ENCODE measurements at regions not wholly inside any gene's neighbourhood (a gene's known extent, or its start where the extent isn't known, plus 50 kb on each side); places are given as distances from the start of the nearest gene placed in this dataset.

- Histone ChIP-seq H3K9me2 (replicated peaks; ENCODE audit: insufficient read depth, low read length) (no peaks in the 10 kb centered on the region), H3K27me3 (replicated peaks; ENCODE audit: insufficient read depth, low read length) (no peaks in the 10 kb centered on the region), H3K79me2 (ENCODE audit: low read length) (no peaks in the 10 kb centered on the region), H3K27ac (ENCODE audit: low read length) (no peak overlapping the region), H2AFZ (ENCODE audit: low read length) (no peak overlapping the region), H3K9me3 (replicated peaks; ENCODE audit: insufficient read depth, low read length) (no peaks in the 10 kb centered on the region), H3K4me1 (ENCODE audit: low read length) (no peaks in the 10 kb centered on the region), H3K36me3 (replicated peaks; ENCODE audit: insufficient read depth, low read length) (no peaks in the 10 kb centered on the region), H3K9ac (ENCODE audit: low read length) (no peak overlapping the region), H4K20me1 (ENCODE audit: insufficient read depth, low read length) (no peaks in the 10 kb centered on the region), H3K4me2 (ENCODE audit: low read depth, low read length) (no peak overlapping the region), H3K4me3 (ENCODE audit: low read length) (no peak overlapping the region), H3F3A (ENCODE audit: insufficient read depth, low read length) (no peaks in the 10 kb centered on the region)
- TF ChIP-seq, protein P1, sequence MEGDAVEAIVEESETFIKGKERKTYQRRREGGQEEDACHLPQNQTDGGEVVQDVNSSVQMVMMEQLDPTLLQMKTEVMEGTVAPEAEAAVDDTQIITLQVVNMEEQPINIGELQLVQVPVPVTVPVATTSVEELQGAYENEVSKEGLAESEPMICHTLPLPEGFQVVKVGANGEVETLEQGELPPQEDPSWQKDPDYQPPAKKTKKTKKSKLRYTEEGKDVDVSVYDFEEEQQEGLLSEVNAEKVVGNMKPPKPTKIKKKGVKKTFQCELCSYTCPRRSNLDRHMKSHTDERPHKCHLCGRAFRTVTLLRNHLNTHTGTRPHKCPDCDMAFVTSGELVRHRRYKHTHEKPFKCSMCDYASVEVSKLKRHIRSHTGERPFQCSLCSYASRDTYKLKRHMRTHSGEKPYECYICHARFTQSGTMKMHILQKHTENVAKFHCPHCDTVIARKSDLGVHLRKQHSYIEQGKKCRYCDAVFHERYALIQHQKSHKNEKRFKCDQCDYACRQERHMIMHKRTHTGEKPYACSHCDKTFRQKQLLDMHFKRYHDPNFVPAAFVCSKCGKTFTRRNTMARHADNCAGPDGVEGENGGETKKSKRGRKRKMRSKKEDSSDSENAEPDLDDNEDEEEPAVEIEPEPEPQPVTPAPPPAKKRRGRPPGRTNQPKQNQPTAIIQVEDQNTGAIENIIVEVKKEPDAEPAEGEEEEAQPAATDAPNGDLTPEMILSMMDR (IDR thresholded peaks at IDR 0.05; ENCODE audit: low read length), result no peak
- TF ChIP-seq EZH2phosphoT487 (IDR thresholded peaks at IDR 0.05; ENCODE audit: low read length) (no peak), EZH2 (optimal IDR thresholded peaks at IDR 0.05; ENCODE audit: low read depth, low read length) (no peak)
- DNase-seq, result no peak
Observed at GRCh38 chr17:13953841-13954240, 115.5 kb upstream of the COX10 start.

GRCh38 chr17:13957636-13958035, 111.7 kb upstream of the COX10 start:
- H4K20me1 ChIP-seq (ENCODE audit: insufficient read depth, low read length), result no peaks in the 10 kb centered on the region
- no peaks in the 10 kb centered on the region for H3F3A ChIP-seq (ENCODE audit: insufficient read depth, low read length)
- H3K27me3 ChIP-seq (replicated peaks; ENCODE audit: insufficient read depth, low read length), result no peaks in the 10 kb centered on the region
- no peak for DNase-seq
- H3K9me3 ChIP-seq (replicated peaks; ENCODE audit: insufficient read depth, low read length), result no peaks in the 10 kb centered on the region
- no peaks in the 10 kb centered on the region for H3K9me2 ChIP-seq (replicated peaks; ENCODE audit: insufficient read depth, low read length)
- no peaks in the 10 kb centered on the region for H3K4me1 ChIP-seq (ENCODE audit: low read length)
- H3K79me2 ChIP-seq (ENCODE audit: low read length), result no peaks in the 10 kb centered on the region
- H3K4me3 ChIP-seq (ENCODE audit: low read length), result no peak overlapping the region
- H3K27ac ChIP-seq (ENCODE audit: low read length), result no peak overlapping the region
- no peaks in the 10 kb centered on the region for H3K36me3 ChIP-seq (replicated peaks; ENCODE audit: insufficient read depth, low read length)
- no peak overlapping the region for H3K9ac ChIP-seq (ENCODE audit: low read length)
- TF ChIP-seq, protein P1 (IDR thresholded peaks at IDR 0.05; ENCODE audit: low read length), result no peak
- TF ChIP-seq EZH2phosphoT487 (IDR thresholded peaks at IDR 0.05; ENCODE audit: low read length) (no peak), EZH2 (optimal IDR thresholded peaks at IDR 0.05; ENCODE audit: low read depth, low read length) (no peak)
- H2AFZ ChIP-seq (ENCODE audit: low read length), result no peak overlapping the region
- H3K4me2 ChIP-seq (ENCODE audit: low read depth, low read length), result no peak overlapping the region

- no peak for TF ChIP-seq EZH2phosphoT487 (IDR thresholded peaks at IDR 0.05; ENCODE audit: low read length)
- no peak for TF ChIP-seq EZH2 (optimal IDR thresholded peaks at IDR 0.05; ENCODE audit: low read depth, low read length)
- TF ChIP-seq, protein P1 (IDR thresholded peaks at IDR 0.05; ENCODE audit: low read length), result no peak
- Histone ChIP-seq H3K4me3 (ENCODE audit: low read length) (no peak overlapping the region), H3K79me2 (ENCODE audit: low read length) (no peaks in the 10 kb centered on the region), H2AFZ (ENCODE audit: low read length) (no peak overlapping the region), H3K27me3 (replicated peaks; ENCODE audit: insufficient read depth, low read length) (no peaks in the 10 kb centered on the region), H3K9me2 (replicated peaks; ENCODE audit: insufficient read depth, low read length) (no peaks in the 10 kb centered on the region), H3K9me3 (replicated peaks; ENCODE audit: insufficient read depth, low read length) (no peaks in the 10 kb centered on the region), H3K9ac (ENCODE audit: low read length) (no peak overlapping the region), H3K4me1 (ENCODE audit: low read length) (no peaks in the 10 kb centered on the region), H3K36me3 (replicated peaks; ENCODE audit: insufficient read depth, low read length) (no peaks in the 10 kb centered on the region), H3F3A (ENCODE audit: insufficient read depth, low read length) (no peaks in the 10 kb centered on the region), H3K4me2 (ENCODE audit: low read depth, low read length) (no peak overlapping the region), H3K27ac (ENCODE audit: low read length) (no peak overlapping the region), H4K20me1 (ENCODE audit: insufficient read depth, low read length) (no peaks in the 10 kb centered on the region)
- DNase-seq, result no peak
Observed at GRCh38 chr17:13958773-13959172, 110.5 kb upstream of the COX10 start.
